ENCODE measurements at regions not wholly inside any gene's neighbourhood (a gene's known extent, or its start where the extent isn't known, plus 50 kb on each side); places are given as distances from the start of the nearest gene placed in this dataset.

DNA sequence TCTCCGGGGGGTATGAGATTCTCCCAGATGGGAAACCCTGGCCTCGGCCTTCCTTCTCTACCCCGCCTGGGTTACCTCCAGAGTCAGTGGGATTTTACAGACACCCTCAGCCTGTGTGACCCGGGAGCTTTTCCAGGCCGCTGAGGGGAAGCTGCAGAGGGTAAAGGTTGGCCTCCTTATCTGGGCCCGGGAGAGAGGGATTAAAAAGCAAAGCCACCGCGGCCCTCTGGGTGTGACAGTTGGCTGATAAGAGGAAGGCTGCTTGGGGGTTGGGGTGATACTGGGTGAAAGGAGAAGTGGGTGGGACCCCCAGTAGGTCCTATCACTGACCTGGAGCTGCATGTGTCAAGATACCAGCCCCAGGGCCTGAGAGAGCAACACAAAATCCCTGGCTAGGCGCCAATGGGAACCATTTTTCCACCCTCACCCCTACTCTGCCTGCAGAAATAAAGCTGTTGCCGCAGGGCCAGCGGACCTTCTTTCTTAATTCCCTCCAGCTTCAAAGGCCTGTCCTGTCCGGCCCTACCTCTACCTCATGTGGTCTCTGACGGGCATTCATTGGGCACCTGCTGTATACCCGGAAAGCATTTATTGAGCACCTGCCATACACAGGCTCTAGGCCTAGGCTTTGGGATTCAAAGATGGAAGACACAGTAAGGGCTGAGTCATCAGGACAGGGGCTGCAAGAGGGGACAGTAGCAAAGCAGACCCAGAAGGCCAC is 77.6 kb upstream of the GSE1 start:
- no peak for DNase-seq

DNA sequence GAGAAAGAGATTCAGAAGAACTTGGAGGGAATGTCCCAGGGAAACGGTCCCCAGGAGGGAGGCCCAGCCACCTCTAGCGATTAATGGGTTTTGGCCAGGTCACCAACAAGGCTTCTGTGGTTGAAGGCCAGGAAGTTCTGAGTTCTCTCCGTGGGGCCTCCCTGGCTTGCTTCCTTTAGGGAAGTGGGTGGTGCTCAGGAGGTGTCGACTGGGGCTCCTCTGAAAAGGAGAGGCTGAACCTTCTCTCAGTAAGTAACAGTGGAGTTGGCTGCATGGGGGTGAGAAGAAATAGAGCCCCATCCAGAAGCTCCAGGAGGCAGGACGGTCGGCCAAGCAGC is 77.1 kb upstream of the GSE1 start:
- no peak for DNase-seq

DNA sequence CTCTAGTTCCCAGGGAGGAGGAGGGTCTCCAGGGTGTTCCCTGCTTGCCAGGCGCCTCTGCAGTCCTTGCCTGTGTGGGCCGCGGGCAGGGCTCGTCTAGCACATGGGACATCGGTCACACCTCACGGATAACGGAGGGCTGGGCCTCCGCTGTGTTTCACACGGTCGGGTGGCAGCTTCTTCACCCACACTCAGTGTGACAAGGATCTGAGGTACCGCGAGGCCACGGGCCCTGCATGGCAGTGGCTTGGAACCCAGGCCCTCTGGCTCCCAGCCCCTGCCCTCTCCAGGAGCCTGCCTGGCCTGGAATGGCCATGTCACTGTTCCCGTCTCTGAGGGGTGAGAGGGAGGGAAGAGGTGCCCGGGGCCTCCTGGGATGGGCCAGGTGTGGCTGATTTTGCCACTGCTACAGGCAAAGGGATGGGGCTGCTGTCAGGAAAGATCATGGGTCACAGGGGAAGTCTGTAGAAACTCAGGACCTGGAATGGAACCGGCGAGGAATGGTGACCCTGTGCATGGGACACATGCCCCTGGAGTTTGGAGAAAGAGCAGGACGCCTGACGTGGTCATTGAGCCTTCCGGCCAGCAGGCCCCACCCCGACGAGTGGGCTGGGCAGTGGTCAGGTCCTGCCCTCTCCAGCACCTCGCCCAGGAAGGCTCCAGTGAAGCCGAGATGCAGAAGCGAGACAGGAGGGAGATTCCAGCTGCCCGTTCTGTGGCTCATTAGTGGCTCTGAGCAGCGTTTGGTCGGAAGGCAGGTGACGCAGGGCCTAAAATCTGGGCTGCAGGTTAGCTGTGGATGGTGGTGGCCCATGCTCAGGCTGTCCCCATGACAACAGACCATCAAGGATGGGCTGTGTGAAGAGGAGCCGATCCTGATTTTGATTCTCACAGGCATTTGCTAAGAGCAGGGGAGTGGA is 76.5 kb upstream of the GSE1 start:
- no peak for DNase-seq

DNA sequence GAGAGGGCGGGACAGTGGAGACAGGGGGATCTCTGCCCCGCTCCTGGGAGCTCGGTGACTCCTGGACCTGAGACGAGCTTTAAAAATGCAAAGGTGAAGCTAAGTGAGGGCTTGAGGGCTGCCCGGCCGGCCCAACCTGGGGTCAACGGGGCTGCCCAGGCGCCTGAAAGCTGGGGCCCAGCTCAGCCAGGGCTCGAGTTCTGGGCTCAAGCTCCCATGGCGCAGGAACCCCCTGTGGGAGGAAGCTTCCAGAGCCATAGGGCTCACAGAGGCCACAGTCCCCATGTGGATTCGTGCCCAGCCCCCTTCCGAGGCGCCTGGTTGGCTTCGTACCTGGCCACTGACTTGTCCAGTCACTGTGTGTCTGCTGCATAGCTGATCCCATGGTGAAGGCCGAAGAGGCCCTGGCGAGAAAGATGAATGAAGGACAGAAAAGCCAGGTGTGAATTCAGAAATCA is 75.8 kb upstream of the GSE1 start:
- no peak for DNase-seq

DNA sequence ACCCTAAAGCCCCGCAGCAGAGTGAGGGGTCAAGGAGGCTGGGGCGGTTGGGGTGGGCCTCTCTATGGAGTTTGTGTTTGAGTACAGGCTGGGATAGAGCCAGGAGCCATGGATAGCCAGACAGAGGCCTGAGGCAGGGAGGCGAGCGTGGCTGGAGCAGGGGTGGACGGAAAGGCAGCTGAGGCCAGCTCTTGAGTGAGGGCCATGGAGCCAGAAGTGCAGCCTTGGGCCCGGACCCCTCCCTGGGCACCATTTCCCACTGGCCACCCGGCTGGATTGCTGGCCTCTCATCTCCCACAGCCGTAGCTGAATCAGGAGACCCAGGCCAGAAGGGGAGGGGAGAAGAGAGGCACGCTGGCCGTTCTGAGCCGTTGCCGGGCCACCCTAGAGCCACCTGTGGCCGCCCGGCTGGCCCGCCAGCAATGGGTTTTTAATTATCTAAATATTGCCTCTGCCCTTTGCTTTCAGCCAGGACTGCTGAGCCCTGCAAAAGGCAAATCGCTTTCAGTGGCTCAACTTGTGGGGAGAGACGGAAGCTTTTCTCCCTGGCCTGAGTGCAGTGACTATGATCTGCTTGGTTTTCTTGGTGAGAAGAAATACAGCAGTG is 75.2 kb upstream of the GSE1 start:
- DNase-seq: no peak

DNA sequence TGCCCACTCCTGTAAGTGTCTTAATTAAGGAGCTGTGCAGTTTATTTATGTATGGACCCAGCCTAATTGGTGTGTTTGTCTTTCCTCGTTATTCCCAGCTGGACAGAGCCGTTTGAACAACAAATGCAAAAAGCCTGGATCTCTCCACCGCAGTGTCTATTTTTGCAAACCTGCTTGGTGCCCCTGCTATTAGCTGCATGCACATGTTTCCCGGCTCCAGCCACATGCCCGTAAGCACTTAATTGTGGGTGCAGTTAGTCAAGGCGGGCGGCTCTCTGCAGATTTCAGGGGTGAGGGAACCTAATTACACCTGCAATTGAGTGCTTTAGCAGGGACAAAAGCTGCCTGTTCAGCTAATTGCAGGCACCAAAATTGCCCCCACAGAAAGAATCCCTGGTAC is 74.0 kb upstream of the GSE1 start:
- DNase-seq: no peak

DNA sequence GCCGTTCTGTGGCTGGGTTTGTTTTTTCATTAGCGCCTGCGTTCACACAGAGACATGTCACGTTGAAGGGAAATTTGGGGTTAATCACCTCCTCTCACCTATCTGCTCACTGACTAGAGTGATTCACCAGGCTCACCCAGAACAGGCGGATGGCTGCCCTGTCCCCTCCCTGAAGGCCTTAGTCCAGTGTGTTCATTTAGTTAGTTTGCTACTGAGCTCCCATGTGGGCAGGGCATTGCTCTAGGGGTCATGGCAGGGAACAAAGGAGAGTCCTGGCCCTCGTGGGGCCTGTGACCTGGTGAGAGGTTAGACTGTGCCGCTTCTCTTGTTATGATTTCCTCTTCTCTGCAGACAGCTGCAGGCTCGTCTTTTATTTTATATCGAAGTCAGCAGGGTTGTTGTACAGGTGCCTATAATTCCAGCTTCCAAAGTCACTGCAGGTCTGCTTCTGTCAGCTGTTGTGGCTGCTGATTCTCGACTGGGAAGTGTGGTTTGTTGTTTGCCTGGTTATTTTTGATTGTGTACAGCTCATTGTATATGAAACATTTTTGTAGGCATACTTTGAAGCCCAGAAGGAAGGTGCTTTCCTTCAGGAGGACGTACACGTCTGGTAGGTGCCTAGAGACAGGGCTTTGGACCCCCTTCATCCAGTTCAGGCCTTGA is 73.4 kb upstream of the GSE1 start:
- DNase-seq: no peak

DNA sequence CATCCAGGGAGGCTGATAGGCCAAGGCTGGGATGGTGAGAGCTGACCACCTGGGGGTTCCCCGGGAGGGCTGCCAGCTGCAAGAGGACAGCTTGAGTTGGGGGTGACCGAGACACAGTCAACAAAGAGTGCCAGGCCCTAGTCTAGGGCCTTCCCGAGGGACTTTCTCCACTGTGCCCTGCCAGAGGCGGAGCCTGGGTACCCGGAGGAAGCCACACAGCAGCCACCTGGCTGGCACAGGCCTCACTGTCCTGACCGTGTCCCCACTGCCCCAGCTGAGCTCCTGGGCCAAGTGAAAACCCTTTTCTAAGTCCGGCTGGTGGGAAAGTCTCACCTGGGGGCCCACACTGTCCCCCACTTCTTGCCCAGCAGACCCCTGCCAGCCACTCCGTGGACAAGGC is 71.9 kb upstream of the GSE1 start:
- DNase-seq: no peak

DNA sequence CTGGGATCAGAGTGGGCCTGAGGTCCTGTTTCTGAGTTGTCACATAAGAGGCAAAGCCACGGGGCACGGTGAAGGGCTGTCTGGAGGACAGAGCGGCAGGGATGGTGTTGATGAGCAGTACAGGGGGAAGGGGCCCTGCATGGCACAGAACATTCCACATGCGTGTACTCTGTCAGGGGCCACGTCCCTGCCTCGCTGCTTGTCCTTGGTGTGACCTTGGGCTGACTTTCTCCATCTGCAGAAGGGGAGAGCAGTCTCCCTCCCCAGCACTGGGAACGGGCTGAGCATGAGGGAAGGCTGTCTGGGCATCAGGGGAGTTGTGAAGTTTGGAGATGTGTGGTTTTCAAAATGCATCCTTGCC is 71.5 kb upstream of the GSE1 start:
- no peak for DNase-seq

DNA sequence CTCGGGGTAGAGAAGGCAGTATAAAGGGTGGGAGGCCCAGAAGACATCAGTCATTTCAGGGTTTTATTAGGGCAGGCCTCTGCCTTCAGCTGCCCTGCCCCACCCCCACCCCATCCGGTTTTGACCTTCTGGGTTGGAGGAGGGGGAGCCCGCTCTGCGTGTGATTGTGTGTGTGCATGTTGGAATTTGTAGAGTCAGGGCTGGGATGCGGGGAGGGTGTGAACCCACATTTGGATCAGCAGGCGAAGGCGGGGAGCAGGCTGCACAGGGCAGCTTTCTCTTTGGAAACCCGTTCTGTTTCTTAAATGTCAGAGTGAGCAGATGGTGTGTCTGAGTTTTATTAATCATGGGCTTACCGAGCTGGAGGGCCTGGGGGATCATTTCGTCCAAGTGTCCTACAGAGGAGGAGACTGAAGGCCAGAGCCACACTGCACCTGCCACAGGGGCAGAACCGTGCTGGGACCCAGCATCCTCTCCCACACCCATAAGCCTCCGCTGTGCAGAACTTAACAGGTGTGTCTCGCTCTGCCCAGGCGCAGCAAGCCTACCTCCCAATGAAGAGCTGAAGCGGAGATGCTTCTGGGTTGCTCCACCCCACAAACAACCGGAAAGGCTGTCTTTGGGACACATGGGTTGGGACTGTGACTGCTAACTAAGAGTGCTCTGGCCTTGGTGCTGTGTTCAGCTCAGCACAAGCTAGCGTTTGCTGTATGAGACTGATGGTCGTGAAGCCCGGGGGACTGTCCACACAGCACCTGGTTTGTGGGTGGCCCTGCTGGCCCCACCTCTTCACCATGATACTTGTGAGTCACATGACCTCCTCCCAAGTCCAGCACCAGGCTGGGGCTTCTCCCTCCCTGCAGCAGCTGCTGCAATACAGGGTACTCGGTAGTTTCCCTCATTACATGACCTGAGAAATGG is 70.9 kb upstream of the GSE1 start:
- no peak for DNase-seq

DNA sequence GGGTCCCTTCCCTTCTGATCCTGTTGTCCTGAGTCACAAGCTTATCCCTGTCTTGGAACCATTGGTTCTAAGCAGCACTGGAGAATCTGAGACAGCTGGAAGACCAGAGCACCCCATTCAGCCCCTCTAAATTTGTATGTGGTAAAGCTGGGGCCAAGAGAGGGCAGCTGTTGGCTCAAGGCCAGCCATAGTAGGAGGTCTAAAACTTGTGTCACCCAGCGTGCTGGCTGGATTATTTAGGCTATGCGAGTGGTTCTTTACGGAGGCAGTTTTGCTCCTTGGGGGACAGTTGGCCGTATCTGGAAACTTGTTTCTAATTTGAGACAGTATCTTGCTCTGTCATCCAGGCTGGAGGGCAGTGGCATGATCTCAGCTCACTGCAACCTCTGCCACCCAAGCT is 69.6 kb upstream of the GSE1 start:
- DNase-seq: no peak

DNA sequence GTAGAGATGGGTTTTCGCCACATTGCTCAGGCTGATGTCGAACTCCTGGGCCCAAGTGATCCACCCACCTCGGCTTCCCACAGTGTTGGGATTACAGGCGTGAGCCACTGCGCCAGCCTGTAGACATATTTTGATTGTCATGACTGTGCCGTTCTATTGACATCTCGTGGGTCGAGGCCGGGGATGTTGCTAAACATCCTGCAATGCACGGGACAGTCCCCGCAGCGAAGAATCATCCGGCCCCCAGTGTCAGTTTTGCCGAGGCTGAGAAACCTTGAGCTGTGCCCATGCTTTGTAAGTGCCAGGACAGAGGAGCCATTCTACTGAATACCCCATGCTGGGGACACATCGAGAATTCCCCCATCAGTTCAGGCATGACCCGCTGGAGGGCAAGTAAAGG is 69.1 kb upstream of the GSE1 start:
- DNase-seq: no peak

DNA sequence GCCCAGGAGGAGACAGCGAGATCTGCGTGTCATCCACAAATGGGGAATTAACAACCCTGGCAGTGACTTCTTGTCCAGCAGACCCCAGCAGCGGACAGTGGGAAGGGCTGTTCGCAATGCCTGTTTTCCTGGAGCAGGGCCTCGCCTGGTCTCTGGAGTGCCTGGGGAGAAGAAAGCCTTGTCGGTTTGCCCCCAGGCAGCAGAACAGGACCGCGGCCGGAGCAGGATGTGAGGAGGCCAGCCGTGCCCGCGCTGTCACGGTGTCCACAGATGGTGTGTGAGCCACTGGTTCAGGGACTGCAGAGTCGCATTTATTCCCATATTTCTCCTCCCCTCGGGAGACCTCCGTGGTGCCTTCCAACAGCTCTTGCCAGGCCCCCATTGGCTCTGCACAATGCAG is 68.5 kb upstream of the GSE1 start:
- no peak for DNase-seq

DNA sequence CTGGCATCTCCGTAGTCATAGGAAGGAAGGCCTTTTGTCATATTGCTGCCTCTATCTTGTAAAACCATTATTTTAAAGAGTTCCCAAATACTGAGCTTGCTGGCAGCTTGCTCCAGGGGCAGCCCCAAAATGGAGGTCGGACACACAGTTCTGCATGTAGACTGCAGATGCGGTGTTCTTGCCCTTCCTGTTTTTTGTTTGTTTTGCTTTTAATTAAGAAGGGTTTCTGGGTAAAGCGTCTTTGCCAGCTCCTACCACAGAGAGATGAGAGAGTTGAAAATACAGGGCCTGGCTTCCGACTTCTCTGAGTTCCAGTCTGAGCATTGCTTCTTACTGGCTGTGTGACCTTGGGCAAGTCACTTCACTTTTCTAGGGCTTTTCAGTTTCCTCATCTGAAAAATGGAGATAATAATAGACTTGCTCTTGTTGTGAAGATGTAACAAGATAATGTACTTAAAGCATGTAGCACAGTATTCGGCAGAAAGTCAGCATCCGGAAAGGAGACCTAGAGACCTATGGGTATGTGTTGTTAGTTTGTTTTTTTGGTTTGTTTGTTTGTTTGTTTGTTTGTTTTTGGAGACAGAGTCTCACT is 67.8 kb upstream of the GSE1 start:
- DNase-seq: no peak

DNA sequence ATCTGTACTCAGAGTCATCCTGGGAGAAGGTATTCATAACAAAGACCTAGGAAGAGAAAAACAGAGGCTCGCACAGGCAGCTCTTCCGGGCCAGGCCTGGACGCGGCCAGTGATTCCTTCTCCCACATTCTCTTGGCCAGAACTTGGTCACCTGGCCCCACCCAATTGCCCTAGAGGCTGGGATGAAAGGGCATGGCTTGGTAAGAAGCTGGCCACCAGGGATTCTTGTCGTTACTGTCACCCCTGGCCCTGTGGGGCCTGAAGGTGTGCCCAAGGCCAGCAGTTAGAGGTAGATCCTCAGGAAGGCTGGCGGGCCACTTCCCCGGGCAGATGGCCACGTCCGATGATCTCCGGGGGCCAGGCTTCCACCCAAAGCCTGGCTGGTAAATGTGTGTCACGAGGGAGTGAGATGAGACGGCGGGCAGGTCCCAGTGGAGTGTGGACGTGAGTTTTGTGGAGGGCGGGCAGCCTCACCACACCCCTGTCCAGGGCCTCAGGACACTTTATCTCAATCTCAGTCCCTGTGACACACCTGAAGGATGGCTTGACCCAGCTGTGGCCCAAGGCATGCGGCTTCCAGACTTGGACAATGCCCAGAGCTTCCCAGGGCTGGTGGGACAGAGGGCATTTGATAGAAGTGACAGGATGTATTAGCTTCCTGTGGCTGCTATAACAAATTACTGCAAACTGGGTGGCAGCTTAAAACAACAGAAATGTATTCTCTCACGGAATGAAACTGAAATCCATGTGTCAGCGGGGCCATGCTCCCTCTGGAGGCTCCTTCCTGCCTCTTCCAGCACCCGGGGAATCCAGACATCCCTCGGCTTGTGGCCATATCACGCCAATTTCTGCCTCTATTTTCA is 66.3 kb upstream of the GSE1 start:
- DNase-seq: no peak

DNA sequence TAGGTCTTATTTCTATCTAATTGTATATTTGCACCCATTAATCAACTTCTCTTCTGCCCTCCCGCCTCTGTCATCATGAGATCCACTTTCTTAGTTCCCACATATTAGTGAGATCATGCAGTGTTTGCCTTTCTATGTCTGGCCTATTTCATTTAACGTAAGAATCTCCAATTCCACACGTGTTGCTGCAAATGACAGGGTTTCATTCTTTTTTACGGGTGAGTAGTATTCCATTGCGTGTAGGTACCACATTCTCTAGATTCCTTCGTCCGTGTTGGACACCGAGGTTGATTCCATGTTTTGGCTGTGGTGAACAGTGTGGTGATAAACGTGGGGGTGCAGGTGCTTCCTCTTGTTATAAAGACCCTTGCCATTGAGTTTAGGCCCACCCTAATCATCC is 64.7 kb upstream of the GSE1 start:
- no peak for DNase-seq

DNA sequence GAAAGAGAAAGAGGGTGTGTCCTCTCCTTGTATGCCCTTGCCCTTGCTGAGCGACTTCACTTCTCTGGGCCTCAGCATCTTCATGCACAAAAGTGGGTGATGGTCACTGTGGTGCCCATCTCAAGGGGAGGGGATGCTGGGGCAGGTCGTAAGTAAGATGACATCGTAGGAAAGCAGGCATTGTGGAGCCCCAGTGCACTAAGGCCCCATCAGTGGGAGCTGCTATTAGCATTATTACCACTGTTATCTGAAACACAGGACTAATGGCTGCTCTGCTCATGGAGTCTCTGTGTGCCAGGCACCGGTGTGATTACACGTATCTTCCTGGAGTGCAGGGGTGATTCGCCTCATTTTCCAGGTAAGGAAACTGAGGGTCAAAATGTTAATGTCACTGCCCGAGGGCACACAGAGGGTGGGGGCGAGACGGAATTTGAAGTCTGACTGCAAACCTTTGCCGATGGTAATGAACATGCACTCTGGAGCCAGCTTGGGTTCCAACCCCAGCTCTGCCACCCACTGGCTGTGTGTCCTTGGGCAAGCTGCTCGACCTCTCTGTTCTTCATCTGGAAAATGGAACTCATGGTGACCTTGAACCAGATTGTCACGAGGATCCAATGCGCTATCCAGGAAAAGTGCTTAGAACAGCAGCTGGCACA is 63.2 kb upstream of the GSE1 start:
- DNase-seq: no peak

DNA sequence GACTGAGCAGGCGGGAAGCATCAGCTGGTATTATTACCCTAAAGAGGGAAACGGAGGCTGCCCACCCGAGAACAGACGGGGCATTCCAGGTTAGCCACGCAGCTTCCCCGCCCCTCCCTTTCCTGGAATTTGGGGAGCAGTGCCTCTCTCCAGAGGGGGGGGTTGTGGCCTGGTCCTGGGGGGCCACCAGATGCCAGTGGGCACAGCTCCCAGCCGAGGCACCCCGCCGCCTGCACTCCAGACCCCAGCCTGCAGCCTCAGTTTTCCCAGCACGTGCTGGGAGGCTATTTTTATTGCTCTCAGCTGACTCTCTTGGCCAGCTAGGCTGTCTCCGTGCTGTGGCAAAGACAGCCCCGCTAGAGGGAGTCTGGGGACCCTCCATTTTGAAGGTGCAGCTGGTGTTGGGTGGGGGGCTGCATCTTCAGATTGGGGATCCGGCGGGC is 62.7 kb upstream of the GSE1 start:
- no peak for DNase-seq

DNA sequence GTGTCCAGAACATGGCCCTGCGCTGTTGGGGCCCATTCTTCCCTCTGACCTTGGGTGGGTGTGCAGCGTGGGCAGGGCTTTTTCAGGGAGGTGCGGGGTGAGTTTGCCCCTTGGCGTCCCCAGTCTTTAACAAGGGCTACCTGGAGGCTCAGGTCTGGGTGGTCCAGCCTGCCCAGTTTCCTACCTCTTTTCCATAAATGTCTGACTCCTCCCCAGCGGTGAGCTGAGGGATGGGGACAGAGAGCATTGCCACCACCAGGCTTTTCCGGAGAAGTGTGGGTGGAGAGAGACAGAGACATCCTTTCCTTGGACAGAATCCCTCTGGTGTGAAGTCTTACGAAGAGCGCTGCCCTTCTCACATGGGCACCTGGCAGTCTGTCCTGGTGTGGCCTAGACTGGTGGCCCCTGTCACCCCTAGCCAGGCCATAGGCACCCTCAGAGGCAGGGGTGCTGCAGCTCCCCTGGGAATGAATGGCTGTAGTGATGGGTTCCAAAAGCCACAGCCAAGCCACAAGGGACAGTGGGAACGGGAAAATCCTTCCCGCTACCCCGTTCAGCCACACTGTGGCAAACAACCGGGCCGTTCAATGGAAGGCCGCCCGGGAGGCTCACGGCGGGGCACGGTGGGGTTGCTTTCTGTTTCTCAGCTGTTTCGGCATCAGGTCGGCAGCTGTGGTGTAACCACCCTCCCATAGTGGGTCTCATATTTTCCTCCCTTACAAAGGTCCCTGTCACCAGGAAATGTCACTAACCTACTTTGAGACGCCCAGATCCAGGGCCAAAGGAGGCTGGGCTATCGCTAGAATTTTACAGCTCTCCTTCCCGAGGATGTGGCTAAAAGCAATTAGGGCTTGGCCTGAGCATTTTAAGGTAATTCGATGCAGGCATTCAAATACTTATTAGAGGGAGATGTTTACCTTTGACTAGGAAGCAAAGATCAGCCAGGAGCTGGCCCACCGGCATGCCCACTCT is 61.9 kb upstream of the GSE1 start:
- no peak for DNase-seq

Data from GOT3 (cell line).